H9 (cell line): ENCODE measurements at regions not wholly inside any gene's neighbourhood (a gene's known extent, or its start where the extent isn't known, plus 50 kb on each side); places are given as distances from the start of the nearest gene placed in this dataset.

Experiments
- DNase-seq: peaks from one replicate; pipeline ENCODE4 v3.0.0-alpha.2; 2017
- H2AFZ ChIP-seq: one replicate; pipeline ENCODE4 v1.6.1; 2013; ENCODE audit warnings: mild to moderate bottlenecking, low read length, control low read depth, moderate library complexity
- H2AK5ac ChIP-seq: 2 replicates; pipeline ENCODE4 v1.6.1; 2013; ENCODE audit warnings: low read length, control low read depth, mixed read lengths; ENCODE audit not compliant: insufficient read length
- H2BK120ac ChIP-seq: one replicate; pipeline ENCODE4 v1.6.1; 2013; ENCODE audit warnings: low read depth, mild to moderate bottlenecking, low read length, control low read depth, inconsistent platforms; ENCODE audit not compliant: poor library complexity, severe bottlenecking
- H2BK12ac ChIP-seq: 2 replicates; pipeline ENCODE4 v1.6.1; 2013; ENCODE audit warnings: low read length, control low read depth, mixed read lengths, low read depth; ENCODE audit not compliant: insufficient read length
- H2BK15ac ChIP-seq: 2 replicates; pipeline ENCODE4 v1.6.1; 2013; ENCODE audit warnings: low read depth, low read length, control low read depth
- H2BK20ac ChIP-seq: one replicate; pipeline ENCODE4 v1.6.1; 2013; ENCODE audit warnings: low read depth, mild to moderate bottlenecking, low read length, control low read depth, inconsistent platforms; ENCODE audit not compliant: poor library complexity, severe bottlenecking
- H2BK5ac ChIP-seq: 2 replicates; pipeline ENCODE4 v1.6.1; 2013; ENCODE audit warnings: low read length, control low read depth, mixed read lengths; ENCODE audit not compliant: insufficient read length
- H3K14ac ChIP-seq: 2 replicates; pipeline ENCODE4 v1.6.1; 2013; ENCODE audit warnings: low read length, control low read depth; ENCODE audit not compliant: insufficient read depth
- H3K18ac ChIP-seq: 2 replicates; pipeline ENCODE4 v1.6.1; 2013; ENCODE audit warnings: low read depth, mild to moderate bottlenecking, mixed read lengths, low read length, control low read depth; ENCODE audit not compliant: insufficient read length
- H3K23ac ChIP-seq: 2 replicates; pipeline ENCODE4 v1.6.1; 2013; ENCODE audit warnings: low read length, control low read depth, mixed read lengths, low read depth; ENCODE audit not compliant: insufficient read length
- H3K23me2 ChIP-seq: 2 replicates; pipeline ENCODE4 v1.6.1; 2013; ENCODE audit warnings: low read depth, mild to moderate bottlenecking, mixed read lengths, low read length, control low read depth; ENCODE audit not compliant: insufficient read length, poor library complexity, severe bottlenecking
- H3K27ac ChIP-seq: 2 replicates; pipeline ENCODE4 v1.5.1; 2013; ENCODE audit warnings: low read length, control low read depth, mixed read lengths, low read depth; ENCODE audit not compliant: insufficient read length
- H3K27me3 ChIP-seq: 2 replicates; pipeline ENCODE4 v1.6.1; 2013; ENCODE audit warnings: low read length, control low read depth, inconsistent platforms; ENCODE audit not compliant: insufficient read depth
- H3K4ac ChIP-seq: 2 replicates; pipeline ENCODE4 v1.6.1; 2013; ENCODE audit warnings: low read depth, mild to moderate bottlenecking, control low read depth, inconsistent platforms, low read length, moderate library complexity
- H3K4me1 ChIP-seq: 2 replicates; pipeline ENCODE4 v1.6.1; 2013; ENCODE audit warnings: low read length, control low read depth, inconsistent platforms; ENCODE audit not compliant: insufficient read depth
- H3K4me2 ChIP-seq: 2 replicates; pipeline ENCODE4 v1.6.1; 2013; ENCODE audit warnings: low read length, control low read depth, mixed read lengths; ENCODE audit not compliant: insufficient read length, insufficient read depth
- H3K56ac ChIP-seq: 2 replicates; pipeline ENCODE4 v1.6.1; 2013; ENCODE audit warnings: low read depth, mild to moderate bottlenecking, mixed read lengths, low read length, control low read depth; ENCODE audit not compliant: insufficient read length
- H3K79me1 ChIP-seq: 2 replicates; pipeline ENCODE4 v1.6.1; 2013; ENCODE audit warnings: low read depth, mild to moderate bottlenecking, moderate library complexity, low read length, control low read depth, inconsistent platforms; ENCODE audit not compliant: insufficient read depth, poor library complexity, severe bottlenecking
- H3K79me2 ChIP-seq: 2 replicates; pipeline ENCODE4 v1.6.1; 2013; ENCODE audit warnings: low read length, control low read depth, inconsistent platforms; ENCODE audit not compliant: insufficient read depth
- H3K9ac ChIP-seq: 2 replicates; pipeline ENCODE4 v1.6.1; 2013; ENCODE audit warnings: low read length, control low read depth, mixed read lengths; ENCODE audit not compliant: insufficient read length; ENCODE audit errors: extremely low read depth
- H3K9me3 ChIP-seq: one replicate; pipeline ENCODE4 v1.6.1; 2013; ENCODE audit warnings: low read depth, low read length, inconsistent platforms; ENCODE audit not compliant: control insufficient read depth
- H3T11ph ChIP-seq: one replicate; pipeline ENCODE4 v1.6.1; 2013; ENCODE audit warnings: mild to moderate bottlenecking, low read length, control low read depth, inconsistent platforms
- H4K20me1 ChIP-seq: one replicate; pipeline ENCODE4 v1.6.1; 2013; ENCODE audit not compliant: control insufficient read depth, insufficient read length, insufficient read depth
- H4K5ac ChIP-seq: 2 replicates; pipeline ENCODE4 v1.6.1; 2013; ENCODE audit warnings: low read depth, mild to moderate bottlenecking, mixed read lengths, low read length, control low read depth; ENCODE audit not compliant: insufficient read length
- H4K8ac ChIP-seq: replicated peaks from 2 replicates; pipeline ENCODE4 v1.6.1; 2013; ENCODE audit warnings: low read length, control low read depth, mixed read lengths, low read depth; ENCODE audit not compliant: insufficient read length
- H4K91ac ChIP-seq: 2 replicates; pipeline ENCODE4 v1.6.1; 2013; ENCODE audit warnings: low read depth, mild to moderate bottlenecking, moderate library complexity, mixed read lengths, low read length, control low read depth; ENCODE audit not compliant: insufficient read length
- H3K27ac Mint-ChIP-seq, 3 experiments: 2 replicates in 2 of 3; 3 replicates in 1 of 3; pipeline ENCODE4 v1.8.0; 2020 to 2021; ENCODE audit warnings: mixed read lengths in 3 of 3, mild to moderate bottlenecking in 1 of 3, moderate library complexity in 1 of 3
- H3K27me3 Mint-ChIP-seq: 2 replicates; pipeline ENCODE4 v1.8.0; 2021; ENCODE audit warnings: low read depth, mild to moderate bottlenecking, moderate library complexity, mixed read lengths
- H3K36me3 Mint-ChIP-seq, 3 experiments: 2 replicates in 2 of 3; 3 replicates in 1 of 3; pipeline ENCODE4 v1.8.0; 2020 to 2021; ENCODE audit warnings: low read depth in 3 of 3, mixed read lengths in 3 of 3; ENCODE audit not compliant: insufficient read depth in 1 of 3
- H3K4me1 Mint-ChIP-seq, 2 experiments: 2 replicates each; pipeline ENCODE4 v1.8.0; 2020; ENCODE audit warnings: mixed read lengths in 2 of 2
- H3K4me3 Mint-ChIP-seq, 2 experiments: 2 replicates in 1 of 2; 3 replicates in 1 of 2; pipeline ENCODE4 v1.8.0; 2020 to 2021; ENCODE audit warnings: mild to moderate bottlenecking in 2 of 2, mixed read lengths in 2 of 2, moderate library complexity in 1 of 2
- H3K9me3 Mint-ChIP-seq, 2 experiments: 2 replicates in 1 of 2; 3 replicates in 1 of 2; pipeline ENCODE4 v1.8.0; 2020; ENCODE audit warnings: mild to moderate bottlenecking in 2 of 2, mixed read lengths in 2 of 2, moderate library complexity in 1 of 2
- CTCF ChIP-seq: fragments of 200-600 bp; sonication (generic); conservative IDR thresholded peaks from 3 replicates; pipeline ENCODE4 v1.8.0; 2021; ENCODE audit warnings: antibody characterized with exemption, mild to moderate bottlenecking
- WGBS: extraction: QIAGEN DNeasy Blood & Tissue Kit; methylation state at CpG from one replicate; pipeline ENCODE4 v1.1.7; 2013; ENCODE audit warnings: missing lambda C conversion rate, low lambda C conversion rate, mixed read lengths; ENCODE audit not compliant: insufficient read length; ENCODE audit errors: extremely low coverage; 5-methylcytosine and 5-hydroxymethylcytosine counted together

GRCh38 chr15:96223939-96224338, 106.6 kb upstream of the NR2F2 start:
- Histone ChIP-seq H3K79me1 (no peaks in the 10 kb centered on the region), H2BK12ac (no peak overlapping the region), H3K23me2 (no peaks in the 10 kb centered on the region), H3K4me2 (no peak overlapping the region), H2BK5ac (no peak overlapping the region), H3K56ac (no peak overlapping the region), H3K9ac (no peak overlapping the region), H3K79me2 (no peaks in the 10 kb centered on the region), H3K23ac (no peak overlapping the region), H3K4ac (no peak overlapping the region), H4K5ac (no peak overlapping the region), H3T11ph (no peak overlapping the region), H3K18ac (no peak overlapping the region), H3K27ac (no peak overlapping the region), H2AFZ (no peak overlapping the region), H3K4me1 (no peaks in the 10 kb centered on the region), H2BK20ac (no peak overlapping the region), H2BK120ac (no peak overlapping the region), H4K8ac (no peak overlapping the region), H2BK15ac (no peak overlapping the region), H4K20me1 (no peaks in the 10 kb centered on the region), H3K14ac (no peak overlapping the region), H3K9me3 (no peaks in the 10 kb centered on the region), H4K91ac (no peak overlapping the region), H2AK5ac (no peak overlapping the region), H3K27me3 (no peaks in the 10 kb centered on the region; the same call in 1 of the 2 replicates)
- no peak for TF ChIP-seq CTCF
- peaks cover 56% of the 10 kb centered on the region for H3K27me3 Mint-ChIP-seq
- no peak overlapping the region for H3K4me3 Mint-ChIP-seq
- no CpG with 5 or more reads among the region's 2 CpGs for WGBS
- H3K36me3 Mint-ChIP-seq = no peaks in the 10 kb centered on the region
- H3K27ac Mint-ChIP-seq = no peak overlapping the region
- peaks cover 3 to 5% of the 10 kb centered on the region in 2 experiments; a peak in 3 of 4 replicates for H3K4me1 Mint-ChIP-seq
- no peak for DNase-seq
- H3K9me3 Mint-ChIP-seq = no peaks in the 10 kb centered on the region
